ENCODE measurements at regions not wholly inside any gene's neighbourhood (a gene's known extent, or its start where the extent isn't known, plus 50 kb on each side); places are given as distances from the start of the nearest gene placed in this dataset.

GRCh38 chr12:127473766-127474165 is 793.2 kb upstream of the TMEM132C start:
- TF ChIP-seq, protein P1, sequence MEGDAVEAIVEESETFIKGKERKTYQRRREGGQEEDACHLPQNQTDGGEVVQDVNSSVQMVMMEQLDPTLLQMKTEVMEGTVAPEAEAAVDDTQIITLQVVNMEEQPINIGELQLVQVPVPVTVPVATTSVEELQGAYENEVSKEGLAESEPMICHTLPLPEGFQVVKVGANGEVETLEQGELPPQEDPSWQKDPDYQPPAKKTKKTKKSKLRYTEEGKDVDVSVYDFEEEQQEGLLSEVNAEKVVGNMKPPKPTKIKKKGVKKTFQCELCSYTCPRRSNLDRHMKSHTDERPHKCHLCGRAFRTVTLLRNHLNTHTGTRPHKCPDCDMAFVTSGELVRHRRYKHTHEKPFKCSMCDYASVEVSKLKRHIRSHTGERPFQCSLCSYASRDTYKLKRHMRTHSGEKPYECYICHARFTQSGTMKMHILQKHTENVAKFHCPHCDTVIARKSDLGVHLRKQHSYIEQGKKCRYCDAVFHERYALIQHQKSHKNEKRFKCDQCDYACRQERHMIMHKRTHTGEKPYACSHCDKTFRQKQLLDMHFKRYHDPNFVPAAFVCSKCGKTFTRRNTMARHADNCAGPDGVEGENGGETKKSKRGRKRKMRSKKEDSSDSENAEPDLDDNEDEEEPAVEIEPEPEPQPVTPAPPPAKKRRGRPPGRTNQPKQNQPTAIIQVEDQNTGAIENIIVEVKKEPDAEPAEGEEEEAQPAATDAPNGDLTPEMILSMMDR (IDR thresholded peaks at IDR 0.05; ENCODE audit: control extremely low read depth, extremely low read depth): no peak
- Histone ChIP-seq H3K27ac (ENCODE audit: low read depth in 1 of 2, low read length in 1 of 2) (no peak overlapping the region), H3K4me3 (no peak overlapping the region), H3K4me1 (ENCODE audit: control insufficient read depth in 5 of 5, insufficient read depth in 5 of 5, low read length in 5 of 5) (no peaks in the 10 kb centered on the region), H3K36me3 (ENCODE audit: control insufficient read depth in 4 of 4, insufficient read depth in 4 of 4, low read length in 4 of 4) (no peaks in the 10 kb centered on the region), H3K9ac (ENCODE audit: insufficient read depth in 1 of 2, low read length in 2 of 2) (no peak overlapping the region), H3K27me3 (ENCODE audit: control insufficient read depth in 3 of 3, insufficient read depth in 3 of 3, low read length in 2 of 3) (no peaks in the 10 kb centered on the region), H3K9me3 (ENCODE audit: control insufficient read depth in 4 of 4, insufficient read depth in 3 of 4, low read length in 3 of 4) (no peaks in the 10 kb centered on the region)
- ATAC-seq (ENCODE audit: insufficient read depth, low FRiP score) (no peak), DNase-seq (no peak)
- 74 to 76% methylated on average over 6 of the region's 6 CpGs for WGBS, 2 donors

DNA sequence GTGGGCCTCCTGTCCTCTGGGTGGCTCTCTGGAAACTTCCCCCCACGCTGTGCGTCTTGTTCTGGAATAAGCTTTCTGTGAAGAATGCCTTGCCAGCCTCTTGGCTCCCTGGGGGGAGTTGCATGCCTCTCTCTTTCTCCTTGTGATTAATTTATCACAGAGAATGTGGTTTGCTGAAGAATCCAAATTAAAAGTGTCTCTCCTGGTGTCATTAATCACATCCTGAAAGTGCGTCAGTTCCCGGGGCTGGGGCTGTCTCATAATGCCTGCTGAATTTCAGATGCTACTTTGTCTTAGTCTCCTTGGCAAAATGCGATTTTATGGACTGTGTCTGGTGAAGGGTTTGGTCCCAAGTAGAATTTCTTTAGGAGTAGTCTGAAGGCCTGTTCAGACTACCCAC is 787.7 kb upstream of the TMEM132C start:
- Histone ChIP-seq H3K4me1 (ENCODE audit: control insufficient read depth in 5 of 5, insufficient read depth in 5 of 5, low read length in 5 of 5) (no peaks in the 10 kb centered on the region), H3K27ac (ENCODE audit: low read depth in 1 of 2, low read length in 1 of 2) (no peak overlapping the region), H3K4me3 (no peak overlapping the region), H3K9ac (ENCODE audit: insufficient read depth in 1 of 2, low read length in 2 of 2) (no peak overlapping the region), H3K27me3 (ENCODE audit: control insufficient read depth in 3 of 3, insufficient read depth in 3 of 3, low read length in 2 of 3) (no peaks in the 10 kb centered on the region), H3K36me3 (ENCODE audit: control insufficient read depth in 4 of 4, insufficient read depth in 4 of 4, low read length in 4 of 4) (no peaks in the 10 kb centered on the region), H3K9me3 (ENCODE audit: control insufficient read depth in 4 of 4, insufficient read depth in 3 of 4, low read length in 3 of 4) (no peaks in the 10 kb centered on the region)
- no peak for DNase-seq
- TF ChIP-seq, protein P1 (IDR thresholded peaks at IDR 0.05; ENCODE audit: control extremely low read depth, extremely low read depth): no peak
- WGBS, 2 donors: 80 to 81% methylated on average over 5 of the region's 5 CpGs
- no peak for ATAC-seq (ENCODE audit: insufficient read depth, low FRiP score)

- Histone ChIP-seq H3K27ac (ENCODE audit: low read depth in 1 of 2, low read length in 1 of 2) (no peak overlapping the region), H3K4me3 (no peak overlapping the region), H3K9ac (ENCODE audit: insufficient read depth in 1 of 2, low read length in 2 of 2) (no peak overlapping the region), H3K4me1 (ENCODE audit: control insufficient read depth in 5 of 5, insufficient read depth in 5 of 5, low read length in 5 of 5) (no peaks in the 10 kb centered on the region), H3K9me3 (ENCODE audit: control insufficient read depth in 4 of 4, insufficient read depth in 3 of 4, low read length in 3 of 4) (no peaks in the 10 kb centered on the region), H3K36me3 (ENCODE audit: control insufficient read depth in 4 of 4, insufficient read depth in 4 of 4, low read length in 4 of 4) (no peaks in the 10 kb centered on the region), H3K27me3 (ENCODE audit: control insufficient read depth in 3 of 3, insufficient read depth in 3 of 3, low read length in 2 of 3) (no peaks in the 10 kb centered on the region)
- ATAC-seq (ENCODE audit: insufficient read depth, low FRiP score): no peak
- 80 to 86% methylated on average over 5 of the region's 5 CpGs for WGBS, 2 donors
- TF ChIP-seq, protein P1 (IDR thresholded peaks at IDR 0.05; ENCODE audit: control extremely low read depth, extremely low read depth): no peak
- DNase-seq: no peak
Observed at GRCh38 chr12:127480775-127481314, 786.1 kb upstream of the TMEM132C start.

DNA sequence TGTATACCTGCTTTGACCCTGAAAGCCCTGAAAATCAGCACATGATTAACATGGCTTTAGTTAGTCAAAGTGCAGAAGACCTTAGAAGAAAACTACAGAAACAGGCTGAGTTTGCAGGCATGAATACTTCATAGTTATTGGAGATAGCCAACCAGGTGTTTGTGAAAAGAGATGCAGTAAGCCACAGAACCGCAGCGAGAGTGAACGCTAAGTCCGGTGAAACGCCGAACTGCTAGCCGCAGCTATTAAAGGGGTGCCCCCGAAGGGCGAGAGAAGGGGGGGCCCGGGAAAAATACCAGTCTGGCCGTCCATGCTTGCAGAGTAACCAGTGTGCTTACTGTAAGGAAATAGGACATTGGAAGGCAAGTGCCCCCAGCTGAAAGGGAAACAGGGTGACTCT is 784.0 kb upstream of the TMEM132C start:
- Histone ChIP-seq H3K27ac (ENCODE audit: low read depth in 1 of 2, low read length in 1 of 2) (no peak overlapping the region), H3K4me1 (ENCODE audit: control insufficient read depth in 5 of 5, insufficient read depth in 5 of 5, low read length in 5 of 5) (no peaks in the 10 kb centered on the region), H3K36me3 (ENCODE audit: control insufficient read depth in 4 of 4, insufficient read depth in 4 of 4, low read length in 4 of 4) (no peaks in the 10 kb centered on the region), H3K27me3 (ENCODE audit: control insufficient read depth in 3 of 3, insufficient read depth in 3 of 3, low read length in 2 of 3) (no peaks in the 10 kb centered on the region), H3K9ac (ENCODE audit: insufficient read depth in 1 of 2, low read length in 2 of 2) (no peak overlapping the region), H3K9me3 (ENCODE audit: control insufficient read depth in 4 of 4, insufficient read depth in 3 of 4, low read length in 3 of 4) (no peaks in the 10 kb centered on the region), H3K4me3 (no peak overlapping the region)
- DNase-seq (no peak), ATAC-seq (ENCODE audit: insufficient read depth, low FRiP score) (no peak)
- TF ChIP-seq, protein P1 (IDR thresholded peaks at IDR 0.05; ENCODE audit: control extremely low read depth, extremely low read depth): no peak
- WGBS, 2 donors: 92 to 95% methylated on average over 11 of the region's 11 CpGs
